HepG2 (cell line): ENCODE measurements at regions not wholly inside any gene's neighbourhood (a gene's known extent, or its start where the extent isn't known, plus 50 kb on each side); places are given as distances from the start of the nearest gene placed in this dataset.

Experiments
- DPF2 ChIP-seq: sonication (generic); formaldehyde crosslinking; IDR thresholded peaks from 2 replicates; pipeline ENCODE4 v1.4.0; 2020; ENCODE audit warnings: mild to moderate bottlenecking, low read depth, missing genetic modification reagents, borderline replicate concordance
- MAZ ChIP-seq, 2 experiments: sonication (generic) in 1 of 2; formaldehyde crosslinking in 1 of 2; IDR thresholded peaks; 2 replicates each; pipeline versions ENCODE4 v1.5.0 to v1.6.1; 2012 to 2020; ENCODE audit warnings: low read depth in 2 of 2, mild to moderate bottlenecking in 2 of 2, borderline replicate concordance in 1 of 2, improper control_type of control experiment in 1 of 2, low read length in 1 of 2, missing genetic modification reagents in 1 of 2, moderate library complexity in 1 of 2
- MBNL3 ChIP-seq: fragments of 250-450 bp; sonication (Bioruptor Pico); conservative IDR thresholded peaks from 2 replicates; pipeline ENCODE4 v1.8.0; 2022; ENCODE audit warnings: mild to moderate bottlenecking, inconsistent platforms
- NBN ChIP-seq: fragments of 450-650 bp; conservative IDR thresholded peaks from 2 replicates; pipeline ENCODE4 v1.6.1; 2017
- TAF15 ChIP-seq: fragments of 200-400 bp; formaldehyde crosslinking; IDR thresholded peaks from one replicate; pipeline ENCODE4 v1.6.1; 2018; ENCODE audit warnings: mild to moderate bottlenecking, low read depth, low read length; ENCODE audit not compliant: poor library complexity, severe bottlenecking
- ZBTB8A ChIP-seq: sonication (generic); formaldehyde crosslinking; IDR thresholded peaks from 2 replicates; pipeline ENCODE4 v1.4.0; 2020; ENCODE audit warnings: mild to moderate bottlenecking, low read depth, missing genetic modification reagents, borderline replicate concordance
- ZNF652 ChIP-seq: IDR thresholded peaks from 2 replicates; pipeline ENCODE4 v1.6.1; 2016; ENCODE audit warnings: low read depth, borderline replicate concordance
- ZNF776 ChIP-seq: sonication (generic); formaldehyde crosslinking; IDR thresholded peaks from 2 replicates; pipeline ENCODE4 v1.4.0; 2020; ENCODE audit warnings: mild to moderate bottlenecking, missing genetic modification reagents
- TF ChIP-seq, protein P1 (sequence below): sonication (generic); formaldehyde crosslinking; IDR thresholded peaks from 2 replicates; pipeline ENCODE4 v1.5.0; 2020; ENCODE audit warnings: mild to moderate bottlenecking, missing genetic modification reagents, borderline replicate concordance
- TF ChIP-seq, protein P2 (sequence below): sonication (generic); formaldehyde crosslinking; IDR thresholded peaks from 2 replicates; pipeline ENCODE4 v1.8.1; 2023; ENCODE audit warnings: mild to moderate bottlenecking, missing genetic modification reagents

DNA sequence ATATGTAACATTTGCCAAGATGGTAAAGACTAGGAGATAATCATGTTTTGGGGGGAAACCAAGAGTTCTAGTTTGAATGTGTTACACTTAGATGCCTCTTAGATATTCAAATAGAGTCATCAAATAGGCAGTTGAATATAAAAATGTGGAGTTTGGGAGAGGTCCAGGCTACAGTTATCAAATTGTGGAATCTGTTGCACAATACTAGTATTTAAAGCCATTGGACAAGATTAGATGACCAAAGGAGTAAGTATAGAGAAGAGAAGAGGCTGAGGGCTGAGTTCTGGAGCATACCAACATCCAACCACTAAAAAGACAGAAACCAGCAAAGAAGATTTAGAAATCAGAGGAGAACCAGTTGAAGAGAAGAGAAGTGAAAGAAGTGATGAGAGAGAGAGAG is 72.7 kb downstream of the NAA11 start (continued):
- TF ChIP-seq, protein P1, sequence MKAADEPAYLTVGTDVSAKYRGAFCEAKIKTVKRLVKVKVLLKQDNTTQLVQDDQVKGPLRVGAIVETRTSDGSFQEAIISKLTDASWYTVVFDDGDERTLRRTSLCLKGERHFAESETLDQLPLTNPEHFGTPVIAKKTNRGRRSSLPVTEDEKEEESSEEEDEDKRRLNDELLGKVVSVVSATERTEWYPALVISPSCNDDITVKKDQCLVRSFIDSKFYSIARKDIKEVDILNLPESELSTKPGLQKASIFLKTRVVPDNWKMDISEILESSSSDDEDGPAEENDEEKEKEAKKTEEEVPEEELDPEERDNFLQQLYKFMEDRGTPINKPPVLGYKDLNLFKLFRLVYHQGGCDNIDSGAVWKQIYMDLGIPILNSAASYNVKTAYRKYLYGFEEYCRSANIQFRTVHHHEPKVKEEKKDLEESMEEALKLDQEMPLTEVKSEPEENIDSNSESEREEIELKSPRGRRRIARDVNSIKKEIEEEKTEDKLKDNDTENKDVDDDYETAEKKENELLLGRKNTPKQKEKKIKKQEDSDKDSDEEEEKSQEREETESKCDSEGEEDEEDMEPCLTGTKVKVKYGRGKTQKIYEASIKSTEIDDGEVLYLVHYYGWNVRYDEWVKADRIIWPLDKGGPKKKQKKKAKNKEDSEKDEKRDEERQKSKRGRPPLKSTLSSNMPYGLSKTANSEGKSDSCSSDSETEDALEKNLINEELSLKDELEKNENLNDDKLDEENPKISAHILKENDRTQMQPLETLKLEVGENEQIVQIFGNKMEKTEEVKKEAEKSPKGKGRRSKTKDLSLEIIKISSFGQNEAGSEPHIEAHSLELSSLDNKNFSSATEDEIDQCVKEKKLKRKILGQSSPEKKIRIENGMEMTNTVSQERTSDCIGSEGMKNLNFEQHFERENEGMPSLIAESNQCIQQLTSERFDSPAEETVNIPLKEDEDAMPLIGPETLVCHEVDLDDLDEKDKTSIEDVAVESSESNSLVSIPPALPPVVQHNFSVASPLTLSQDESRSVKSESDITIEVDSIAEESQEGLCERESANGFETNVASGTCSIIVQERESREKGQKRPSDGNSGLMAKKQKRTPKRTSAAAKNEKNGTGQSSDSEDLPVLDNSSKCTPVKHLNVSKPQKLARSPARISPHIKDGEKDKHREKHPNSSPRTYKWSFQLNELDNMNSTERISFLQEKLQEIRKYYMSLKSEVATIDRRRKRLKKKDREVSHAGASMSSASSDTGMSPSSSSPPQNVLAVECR (CRISPR knock-in tag) = no peak
- no peak for TF ChIP-seq MBNL3 (CRISPR knock-in tag)
- no peak for TF ChIP-seq ZNF652 (CRISPR knock-in tag)
- TF ChIP-seq NBN = no peak
- TF ChIP-seq TAF15 = no peak
- TF ChIP-seq MAZ (IDR thresholded peaks at IDR 0.05; ENCODE audit: borderline replicate concordance, low read depth, low read length) = no peak
- TF ChIP-seq MAZ (CRISPR knock-in tag; IDR thresholded peaks at IDR 0.05; ENCODE audit: low read depth) = no peak
- TF ChIP-seq ZBTB8A (CRISPR knock-in tag) = no peak
- TF ChIP-seq, protein P2, sequence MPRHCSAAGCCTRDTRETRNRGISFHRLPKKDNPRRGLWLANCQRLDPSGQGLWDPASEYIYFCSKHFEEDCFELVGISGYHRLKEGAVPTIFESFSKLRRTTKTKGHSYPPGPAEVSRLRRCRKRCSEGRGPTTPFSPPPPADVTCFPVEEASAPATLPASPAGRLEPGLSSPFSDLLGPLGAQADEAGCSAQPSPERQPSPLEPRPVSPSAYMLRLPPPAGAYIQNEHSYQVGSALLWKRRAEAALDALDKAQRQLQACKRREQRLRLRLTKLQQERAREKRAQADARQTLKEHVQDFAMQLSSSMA = no peak
- no peak for TF ChIP-seq ZNF776 (CRISPR knock-in tag)
- TF ChIP-seq DPF2 = no peak
